GM12878 (cell line): ENCODE measurements at regions not wholly inside any gene's neighbourhood (a gene's known extent, or its start where the extent isn't known, plus 50 kb on each side); places are given as distances from the start of the nearest gene placed in this dataset.
"Not testable (repeated sequence)": the region's sequence is repeated elsewhere in the genome, so short reads cannot be mapped to it uniquely, and the experiment has no call there.

Experiments
- ATAC-seq: fragments of 200-7000 bp; cut with Tn5 transposase; 3 replicates; pipeline ENCODE4 v1.9.1; 2020; ENCODE audit warnings: mild to moderate bottlenecking, moderate library complexity
- BruUV-seq: library from RNA; stranded (reverse); fragments of 400-500 nt; replicated peaks from 2 replicates; lab custom pipeline; 2021; lab: Mats Ljungman, UMichigan
- CTCF ChIA-PET: fragments of 300-600 bp; sonication (Branson Sonifier 250); formaldehyde crosslinking; extraction: SDS; loops from one replicate; lab custom pipeline; 2021; ENCODE audit warnings: inconsistent platforms; lab: Yijun Ruan, JAX
- POLR2A ChIA-PET: fragments of 350-600 bp; formaldehyde crosslinking; extraction: SDS; loops from one replicate; lab custom pipeline; 2021; ENCODE audit warnings: inconsistent platforms; lab: Charles Lee
- RAD21 ChIA-PET: fragments of 300-600 bp; sonication (Branson Sonifier 250); formaldehyde crosslinking; loops from one replicate; lab custom pipeline; 2023; ENCODE audit warnings: antibody characterized with exemption; ENCODE audit not compliant: unreplicated experiment; lab: Charles Lee
- SMC1A ChIA-PET: fragments of 300-600 bp; sonication (Branson Sonifier 250); formaldehyde crosslinking; loops from one replicate; lab custom pipeline; 2023; ENCODE audit not compliant: unreplicated experiment, uncharacterized antibody; lab: Charles Lee
- DNase-seq: peaks from one replicate; pipeline ENCODE4 v3.0.0-alpha.2; 2011; ENCODE audit warnings: low read depth, low spot score
- FAIRE-seq: peaks from 3 replicates; lab custom pipeline; 2011; peaks lifted over from hg19 to GRCh38; lab: Jason Lieb, UNC
- H2AFZ ChIP-seq: 2 replicates; pipeline ENCODE4 v1.6.0; 2011; ENCODE audit warnings: low read depth, low read length, control low read depth; ENCODE audit not compliant: control insufficient read depth
- H3K27ac ChIP-seq: 2 replicates; pipeline ENCODE4 v1.5.1; 2011; ENCODE audit warnings: control low read depth; ENCODE audit not compliant: control insufficient read depth, insufficient read depth
- H3K27me3 ChIP-seq, 2 experiments: replicated peaks in 1 of 2; 2 replicates each; pipeline versions ENCODE4 v1.6.0 to v1.6.1; 2011; ENCODE audit warnings: low read length in 1 of 2; ENCODE audit not compliant: control insufficient read depth in 2 of 2, insufficient read depth in 2 of 2
- H3K36me3 ChIP-seq, 2 experiments: 2 replicates each; pipeline ENCODE4 v1.5.1; 2011; ENCODE audit warnings: low read length in 1 of 2; ENCODE audit not compliant: control insufficient read depth in 2 of 2, insufficient read depth in 2 of 2
- H3K4me1 ChIP-seq: 2 replicates; pipeline ENCODE4 v1.6.1; 2011; ENCODE audit warnings: mild to moderate bottlenecking, low read length, moderate library complexity, mixed read lengths; ENCODE audit not compliant: control insufficient read depth, insufficient read depth
- H3K4me2 ChIP-seq: 2 replicates; pipeline ENCODE4 v1.6.0; 2011; ENCODE audit warnings: control low read depth; ENCODE audit not compliant: control insufficient read depth, insufficient read depth
- H3K4me3 ChIP-seq: fragments of 200-600 bp; sonication (generic); 2 replicates; pipeline ENCODE4 v1.5.1; 2016
- H3K79me2 ChIP-seq: 2 replicates; pipeline ENCODE4 v1.6.0; 2011; ENCODE audit warnings: low read length; ENCODE audit not compliant: control insufficient read depth, insufficient read depth
- H3K9ac ChIP-seq: 2 replicates; pipeline ENCODE4 v1.8.0; 2011; ENCODE audit warnings: low read length, control low read depth, mixed read lengths; ENCODE audit not compliant: control insufficient read depth, insufficient read depth
- H3K9me3 ChIP-seq: replicated peaks from 3 replicates; pipeline ENCODE4 v1.5.1; 2011; ENCODE audit warnings: mild to moderate bottlenecking, low read length; ENCODE audit not compliant: control insufficient read depth, insufficient read depth
- H4K20me1 ChIP-seq: 2 replicates; pipeline ENCODE4 v1.6.0; 2011; ENCODE audit not compliant: control insufficient read depth, insufficient read depth
- CBFB ChIP-seq: IDR thresholded peaks from 2 replicates; pipeline ENCODE4 v1.6.1; 2016; ENCODE audit warnings: antibody characterized with exemption, low read depth
- CTCF ChIP-seq, 3 experiments: IDR thresholded peaks in 2 of 3; conservative IDR thresholded peaks in 1 of 3; 2 replicates each; pipeline ENCODE4 v1.5.1; 2011; ENCODE audit warnings: low read depth in 3 of 3, low read length in 3 of 3, mild to moderate bottlenecking in 3 of 3, control low read depth in 2 of 3, moderate library complexity in 2 of 3, inconsistent platforms in 1 of 3, mixed read lengths in 1 of 3; ENCODE audit not compliant: control insufficient read depth in 2 of 3, insufficient read depth in 1 of 3; ENCODE audit errors: extremely low read depth in 1 of 3
- E2F4 ChIP-seq: IDR thresholded peaks from 2 replicates; pipeline ENCODE4 v1.6.1; 2012; ENCODE audit warnings: low read depth, low read length, improper control_type of control experiment
- EED ChIP-seq: sonication (generic); IDR thresholded peaks from 2 replicates; pipeline ENCODE4 v1.6.1; 2016; ENCODE audit warnings: antibody characterized with exemption, low read depth
- JUNB ChIP-seq: IDR thresholded peaks from 2 replicates; pipeline ENCODE4 v1.6.1; 2016; ENCODE audit warnings: antibody characterized with exemption, mild to moderate bottlenecking
- MTA3 ChIP-seq: IDR thresholded peaks from 2 replicates; pipeline ENCODE4 v1.6.1; 2012; ENCODE audit warnings: low read length, inconsistent platforms, borderline replicate concordance
- NFXL1 ChIP-seq: fragments of 450-650 bp; IDR thresholded peaks from 2 replicates; pipeline ENCODE4 v1.6.1; 2017; ENCODE audit warnings: antibody characterized with exemption, mild to moderate bottlenecking, borderline replicate concordance
- NFYA ChIP-seq: IDR thresholded peaks from 2 replicates; pipeline ENCODE4 v1.6.1; 2011; ENCODE audit warnings: low read depth, mild to moderate bottlenecking, low read length, improper control_type of control experiment, borderline replicate concordance
- TCF3 ChIP-seq: IDR thresholded peaks from 2 replicates; pipeline ENCODE4 v1.6.1; 2012; ENCODE audit warnings: low read depth, mild to moderate bottlenecking, low read length, borderline replicate concordance; ENCODE audit not compliant: insufficient read depth
- WRNIP1 ChIP-seq: IDR thresholded peaks from 2 replicates; pipeline ENCODE4 v1.6.1; 2011; ENCODE audit warnings: low read depth, low read length, improper control_type of control experiment, borderline replicate concordance
- WGBS: methylation state at CpG from one replicate; pipeline ENCODE4 v1.1.6; 2016; ENCODE audit warnings: low lambda C conversion rate; ENCODE audit not compliant: insufficient replicate concordance, insufficient coverage; ENCODE audit errors: missing lambda C conversion rate; 5-methylcytosine and 5-hydroxymethylcytosine counted together
- in situ Hi-C: fragments of 300-500 bp; cut with MboI; formaldehyde crosslinking; loops from 9 replicates; pipeline ENCODE4 v1.14.3; 2018; ENCODE audit warnings: mixed read lengths
- intact Hi-C: fragments of 100-400 bp; cut with micrococcal nuclease; formaldehyde crosslinking; loops from one replicate; pipeline ENCODE4 v1.14.2; 2022; ENCODE audit not compliant: unreplicated experiment

GRCh38 chr14:106001277-106001676, 474.9 kb downstream of the TMEM121 start:
- ATAC-seq, H3K27ac ChIP-seq, H3K79me2 ChIP-seq, H3K4me2 ChIP-seq, CTCF ChIA-PET, H3K9me3 ChIP-seq, H3K4me1 ChIP-seq, H4K20me1 ChIP-seq, H3K9ac ChIP-seq, FAIRE-seq, H3K36me3 ChIP-seq, RAD21 ChIA-PET, intact Hi-C loops, SMC1A ChIA-PET, H3K27me3 ChIP-seq, H3K4me3 ChIP-seq, H2AFZ ChIP-seq, POLR2A ChIA-PET, DNase-seq, BruUV-seq: not testable (repeated sequence)
- 0 out of 6 replicates have a peak, but pooled peaks of 1 of the 3 experiments have one; percentile 16 for TF ChIP-seq CTCF (IDR thresholded peaks at IDR 0.05 in 2 of 3, conservative IDR thresholded peaks at IDR 0.05 in 1 of 3; ENCODE audit: control insufficient read depth in 2 of 3, extremely low read depth in 1 of 3, insufficient read depth in 1 of 3, low read depth in 3 of 3, low read length in 3 of 3)
- in situ Hi-C loops: loop anchor here (10.0 to 25.0 kb wide), 2 partner anchors 339 to 466 kb away; no protein-coding TSS in a partner anchor
- WGBS: no CpG with 5 or more reads among the region's 3 CpGs

GRCh38 chr14:106003351-106003750, 477.0 kb downstream of the TMEM121 start:
- Histone ChIP-seq H3K4me3 (no peak overlapping the region), H4K20me1 (no peaks in the 10 kb centered on the region), H3K36me3 (no peaks in the 10 kb centered on the region), H3K9me3 (no peaks in the 10 kb centered on the region), H3K4me2 (no peak overlapping the region), H3K79me2 (no peaks in the 10 kb centered on the region), H3K27me3 (no peaks in the 10 kb centered on the region), H3K27ac (no peak overlapping the region), H3K4me1 (no peaks in the 10 kb centered on the region), H3K9ac (no peak overlapping the region), H2AFZ (no peak overlapping the region)
- in situ Hi-C loops: loop anchor here (10.0 to 25.0 kb wide), 2 partner anchors 341 to 469 kb away; no protein-coding TSS in a partner anchor
- DNase-seq (no peak), FAIRE-seq (no peak), ATAC-seq (no peak)
- intact Hi-C loops: no loop called here
- ChIA-PET POLR2A (no interaction called here), CTCF (no interaction called here), RAD21 (no interaction called here), SMC1A (no interaction called here)
- no TSS peak for BruUV-seq
- TF ChIP-seq JUNB: no peak
- TF ChIP-seq TCF3: no peak
- TF ChIP-seq WRNIP1: no peak
- no peak for TF ChIP-seq NFYA
- no peak for TF ChIP-seq E2F4
- no peak for TF ChIP-seq EED
- TF ChIP-seq CBFB: no peak
- TF ChIP-seq NFXL1: no peak
- no peak for TF ChIP-seq MTA3
